RWPE2 (cell line): ENCODE measurements at regions not wholly inside any gene's neighbourhood (a gene's known extent, or its start where the extent isn't known, plus 50 kb on each side); places are given as distances from the start of the nearest gene placed in this dataset.

Experiments
- ATAC-seq: fragments of 200-7000 bp; cut with Tn5 transposase; 3 replicates; pipeline ENCODE4 v1.9.1; 2021; ENCODE audit warnings: low read depth
- DNase-seq: peaks from one replicate; pipeline ENCODE4 v3.0.0-alpha.2; 2020; ENCODE audit warnings: low spot score
- H3K27ac ChIP-seq: fragments of 450-650 bp; 2 replicates; pipeline ENCODE4 v1.5.1; 2017; ENCODE audit warnings: mild to moderate bottlenecking; ENCODE audit not compliant: poor library complexity, severe bottlenecking
- H3K27me3 ChIP-seq: fragments of 250-450 bp; sonication (Bioruptor Pico); 2 replicates; pipeline ENCODE4 v1.5.1; 2021; ENCODE audit warnings: mild to moderate bottlenecking, moderate library complexity; ENCODE audit not compliant: insufficient read depth, poor library complexity, severe bottlenecking
- H3K36me3 ChIP-seq: fragments of 250-450 bp; sonication (Bioruptor Pico); 2 replicates; pipeline ENCODE4 v1.5.1; 2020; ENCODE audit warnings: low read depth, mild to moderate bottlenecking, moderate library complexity
- H3K4me1 ChIP-seq: fragments of 250-450 bp; sonication (Bioruptor Pico); 2 replicates; pipeline ENCODE4 v1.5.1; 2021; ENCODE audit warnings: mild to moderate bottlenecking, moderate library complexity; ENCODE audit not compliant: insufficient read depth, poor library complexity, severe bottlenecking
- H3K4me3 ChIP-seq: fragments of 250-450 bp; sonication (Bioruptor Pico); 2 replicates; pipeline ENCODE4 v1.5.1; 2021; ENCODE audit warnings: mild to moderate bottlenecking, moderate library complexity; ENCODE audit not compliant: severe bottlenecking
- H3K9me3 ChIP-seq: fragments of 250-450 bp; sonication (Bioruptor Pico); 2 replicates; pipeline ENCODE4 v1.5.1; 2021; ENCODE audit warnings: mild to moderate bottlenecking, moderate library complexity; ENCODE audit not compliant: severe bottlenecking
- TF ChIP-seq, protein P1 (sequence below): fragments of 450-650 bp; IDR thresholded peaks from one replicate; pipeline ENCODE4 v1.5.1; 2017; ENCODE audit warnings: mild to moderate bottlenecking, moderate library complexity; ENCODE audit not compliant: poor library complexity, severe bottlenecking

DNA sequence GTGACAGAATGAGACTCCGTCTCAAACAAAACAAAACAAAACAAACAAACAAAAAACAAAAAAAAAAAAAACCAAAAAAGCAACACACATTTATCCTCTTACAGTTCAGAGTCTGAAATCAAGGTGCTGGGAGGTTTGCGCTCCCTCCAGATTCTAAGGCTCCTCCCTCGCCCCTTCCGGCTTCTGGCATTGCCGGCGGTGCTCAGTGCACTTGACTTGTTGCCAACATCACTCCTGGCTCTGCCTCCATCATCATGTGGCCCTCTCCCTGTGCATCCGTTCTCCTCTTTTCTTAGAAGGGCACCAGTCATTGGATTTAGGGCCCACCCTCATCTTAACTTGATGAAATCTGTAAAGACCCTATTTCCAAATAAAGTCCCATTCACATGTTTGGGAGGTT, 73.8 kb downstream of the RBFOX3 start:
- no peak overlapping the region for H3K27ac ChIP-seq
- no peak overlapping the region for H3K4me3 ChIP-seq
- H3K4me1 ChIP-seq = no peaks in the 10 kb centered on the region
- ATAC-seq (no peak), DNase-seq (no peak)
- TF ChIP-seq, protein P1, sequence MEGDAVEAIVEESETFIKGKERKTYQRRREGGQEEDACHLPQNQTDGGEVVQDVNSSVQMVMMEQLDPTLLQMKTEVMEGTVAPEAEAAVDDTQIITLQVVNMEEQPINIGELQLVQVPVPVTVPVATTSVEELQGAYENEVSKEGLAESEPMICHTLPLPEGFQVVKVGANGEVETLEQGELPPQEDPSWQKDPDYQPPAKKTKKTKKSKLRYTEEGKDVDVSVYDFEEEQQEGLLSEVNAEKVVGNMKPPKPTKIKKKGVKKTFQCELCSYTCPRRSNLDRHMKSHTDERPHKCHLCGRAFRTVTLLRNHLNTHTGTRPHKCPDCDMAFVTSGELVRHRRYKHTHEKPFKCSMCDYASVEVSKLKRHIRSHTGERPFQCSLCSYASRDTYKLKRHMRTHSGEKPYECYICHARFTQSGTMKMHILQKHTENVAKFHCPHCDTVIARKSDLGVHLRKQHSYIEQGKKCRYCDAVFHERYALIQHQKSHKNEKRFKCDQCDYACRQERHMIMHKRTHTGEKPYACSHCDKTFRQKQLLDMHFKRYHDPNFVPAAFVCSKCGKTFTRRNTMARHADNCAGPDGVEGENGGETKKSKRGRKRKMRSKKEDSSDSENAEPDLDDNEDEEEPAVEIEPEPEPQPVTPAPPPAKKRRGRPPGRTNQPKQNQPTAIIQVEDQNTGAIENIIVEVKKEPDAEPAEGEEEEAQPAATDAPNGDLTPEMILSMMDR = no peak
- H3K36me3 ChIP-seq = no peaks in the 10 kb centered on the region
- no peaks in the 10 kb centered on the region for H3K9me3 ChIP-seq
- H3K27me3 ChIP-seq = peaks cover 27% of the 10 kb centered on the region

DNA sequence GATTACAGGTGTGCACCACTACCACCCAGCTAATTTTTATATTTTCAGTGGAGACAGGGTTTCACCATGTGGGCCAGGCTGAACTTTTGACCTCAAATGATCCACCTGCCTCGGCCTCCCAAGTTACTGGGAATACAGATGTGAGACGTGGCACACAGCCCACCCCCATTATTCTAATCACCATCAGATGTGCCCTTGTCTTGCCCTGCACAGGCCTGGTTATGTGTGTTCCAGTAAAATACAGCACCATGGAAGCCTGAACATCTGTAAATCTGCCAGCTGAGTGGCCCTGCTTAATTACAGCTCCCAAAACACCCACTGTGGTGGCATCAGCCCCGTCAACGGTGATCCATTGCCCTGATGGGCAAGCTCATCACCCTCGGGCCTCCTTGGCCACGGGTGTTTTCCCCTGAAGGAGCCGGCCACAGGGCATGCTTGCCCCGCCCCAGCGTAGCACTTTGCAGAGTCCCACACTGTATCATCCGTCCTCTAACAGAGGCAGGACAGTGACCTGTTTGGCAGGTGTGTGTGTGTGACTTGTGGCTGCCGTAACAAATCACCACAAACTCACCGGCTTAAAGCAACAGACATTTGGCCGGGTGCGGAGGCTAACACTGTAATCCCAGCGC, 74.5 kb downstream of the RBFOX3 start:
- DNase-seq (no peak), ATAC-seq (no peak)
- Histone ChIP-seq H3K4me1 (no peaks in the 10 kb centered on the region), H3K4me3 (no peak overlapping the region), H3K27me3 (peaks cover 31% of the 10 kb centered on the region), H3K9me3 (no peaks in the 10 kb centered on the region), H3K36me3 (no peaks in the 10 kb centered on the region), H3K27ac (no peak overlapping the region)
- TF ChIP-seq, protein P1 = no peak

DNA sequence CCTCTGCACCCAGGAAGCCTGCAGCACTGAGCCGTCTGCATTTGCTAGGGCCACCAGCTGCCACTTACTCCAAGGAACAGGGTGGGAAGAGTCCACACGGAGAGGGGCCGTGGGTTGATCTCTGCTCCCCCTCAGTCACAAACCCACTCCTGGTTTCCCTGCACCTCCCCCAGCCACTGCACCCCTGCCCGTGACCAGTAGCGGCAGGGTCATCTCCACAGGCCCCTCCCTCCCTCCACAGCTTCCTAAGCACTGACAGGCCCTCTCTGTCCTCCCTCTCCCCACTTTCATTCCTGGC, 75.2 kb downstream of the RBFOX3 start:
- H3K27me3 ChIP-seq = peaks cover 31% of the 10 kb centered on the region
- no peak for ATAC-seq
- TF ChIP-seq, protein P1 = no peak

DNA sequence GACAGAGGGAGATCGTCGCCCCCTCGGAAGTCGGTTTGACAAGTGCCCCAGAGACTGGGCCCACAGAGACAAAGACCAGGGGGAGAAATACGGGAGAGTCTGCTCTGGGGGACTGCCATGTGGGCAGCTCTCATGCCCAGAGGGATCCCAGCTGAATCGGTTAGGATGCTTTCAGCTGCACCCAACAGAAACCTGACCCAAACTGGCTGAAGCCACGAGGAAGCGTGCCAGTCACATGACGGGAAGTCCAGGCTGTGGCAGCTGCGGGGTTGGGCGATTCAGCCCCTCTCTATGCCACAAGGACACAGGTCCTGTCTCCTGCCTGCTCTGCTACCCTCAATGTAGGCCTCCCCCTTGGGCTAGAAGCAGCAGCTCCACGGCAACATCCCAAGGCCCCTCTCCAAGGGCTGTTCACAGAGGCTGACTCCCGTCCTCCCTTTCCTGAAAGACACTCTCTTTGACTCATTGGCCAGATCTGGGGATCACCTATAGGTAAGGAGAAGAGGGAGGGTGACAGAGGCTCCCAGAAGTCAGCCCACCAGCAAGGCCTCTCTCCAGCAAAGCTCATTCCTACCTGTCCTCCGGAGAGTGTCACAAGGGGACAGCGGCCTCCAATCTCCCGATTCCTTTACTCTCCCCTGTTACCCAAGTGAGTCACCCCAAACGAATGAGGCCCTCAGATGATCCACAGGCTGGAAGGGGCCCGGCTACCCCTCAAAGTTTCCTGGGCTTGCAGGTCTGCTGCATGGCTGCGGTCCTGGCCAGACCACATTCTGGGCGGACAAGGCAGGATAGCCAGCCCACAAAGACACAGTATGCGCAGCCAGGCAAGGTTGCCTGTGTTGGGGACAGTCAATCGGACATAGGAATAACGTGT, 75.8 kb downstream of the RBFOX3 start:
- H3K4me3 ChIP-seq = no peak overlapping the region
- no peaks in the 10 kb centered on the region for H3K4me1 ChIP-seq
- no peaks in the 10 kb centered on the region for H3K9me3 ChIP-seq
- ATAC-seq = no peak
- peaks cover 36% of the 10 kb centered on the region for H3K27me3 ChIP-seq
- no peak for DNase-seq
- no peak overlapping the region for H3K27ac ChIP-seq
- TF ChIP-seq, protein P1 = no peak
- no peaks in the 10 kb centered on the region for H3K36me3 ChIP-seq

More for the DNA sequence above, 75.2 kb downstream of the RBFOX3 start:
- Histone ChIP-seq H3K9me3 (no peaks in the 10 kb centered on the region), H3K27ac (no peak overlapping the region), H3K4me1 (no peaks in the 10 kb centered on the region), H3K36me3 (no peaks in the 10 kb centered on the region), H3K4me3 (no peak overlapping the region)
- no peak for DNase-seq

DNA sequence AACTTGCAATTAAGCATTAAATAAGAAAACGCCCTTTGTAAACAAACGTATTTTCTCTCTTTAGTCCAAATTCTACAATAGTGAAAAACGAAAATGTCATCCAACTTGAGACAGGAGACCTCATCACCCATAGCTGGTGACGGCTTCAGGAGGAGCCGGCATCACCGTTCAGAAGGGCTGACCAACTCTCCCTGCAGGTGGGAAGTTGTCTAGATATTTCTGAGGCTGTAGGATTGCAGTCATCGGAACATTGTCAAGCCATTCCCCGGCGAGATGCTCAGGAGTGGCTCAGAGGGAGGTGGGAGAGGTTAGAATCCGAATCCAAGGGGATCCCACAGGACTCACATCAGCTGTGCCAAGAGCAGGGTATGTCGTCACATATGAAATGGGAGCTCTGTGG, 76.7 kb downstream of the RBFOX3 start:
- Histone ChIP-seq H3K27me3 (peaks cover 42% of the 10 kb centered on the region), H3K9me3 (no peaks in the 10 kb centered on the region), H3K4me3 (no peak overlapping the region), H3K4me1 (no peaks in the 10 kb centered on the region), H3K27ac (no peak overlapping the region), H3K36me3 (no peaks in the 10 kb centered on the region)
- ATAC-seq = no peak
- TF ChIP-seq, protein P1 = no peak
- no peak for DNase-seq
